ENCODE measurements at regions not wholly inside any gene's neighbourhood (a gene's known extent, or its start where the extent isn't known, plus 50 kb on each side); places are given as distances from the start of the nearest gene placed in this dataset.

DNA sequence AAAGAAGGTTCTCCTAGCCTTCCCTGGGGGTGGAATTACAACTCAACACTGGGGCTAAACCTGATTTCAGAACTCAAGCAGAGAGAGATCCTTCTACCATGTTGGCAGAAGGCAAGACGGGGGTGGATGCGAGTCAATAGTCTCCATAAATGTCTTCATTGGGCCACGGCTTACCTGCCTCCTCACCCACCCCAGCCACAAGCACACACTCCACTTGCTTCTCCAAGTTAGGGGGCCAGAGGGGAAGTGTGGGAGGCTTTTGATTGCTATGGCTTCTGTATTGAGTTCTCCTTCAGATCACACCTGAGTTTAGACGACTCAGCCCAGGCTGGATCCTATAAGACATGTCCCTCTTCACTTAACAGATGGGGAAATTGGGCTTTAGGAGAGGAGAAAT, 178.9 kb downstream of the UACA start:
- Histone ChIP-seq H3K4me2 (ENCODE audit: low read length) (no peak overlapping the region), H3K9me3 (ENCODE audit: control insufficient read depth, low read length) (no peaks in the 10 kb centered on the region), H3K79me2 (no peaks in the 10 kb centered on the region), H3K4me1 (no peaks in the 10 kb centered on the region), H3K27me3 (ENCODE audit: control insufficient read depth, insufficient read depth, low read length) (no peaks in the 10 kb centered on the region), H3K9ac (no peak overlapping the region), H3K4me3 (ENCODE audit: low read depth, low read length) (no peak overlapping the region), H3K36me3 (ENCODE audit: control insufficient read depth, insufficient read depth, low read length) (no peaks in the 10 kb centered on the region), H3K27ac (no peak overlapping the region), H2AFZ (no peak overlapping the region)
- TF ChIP-seq, protein P1, sequence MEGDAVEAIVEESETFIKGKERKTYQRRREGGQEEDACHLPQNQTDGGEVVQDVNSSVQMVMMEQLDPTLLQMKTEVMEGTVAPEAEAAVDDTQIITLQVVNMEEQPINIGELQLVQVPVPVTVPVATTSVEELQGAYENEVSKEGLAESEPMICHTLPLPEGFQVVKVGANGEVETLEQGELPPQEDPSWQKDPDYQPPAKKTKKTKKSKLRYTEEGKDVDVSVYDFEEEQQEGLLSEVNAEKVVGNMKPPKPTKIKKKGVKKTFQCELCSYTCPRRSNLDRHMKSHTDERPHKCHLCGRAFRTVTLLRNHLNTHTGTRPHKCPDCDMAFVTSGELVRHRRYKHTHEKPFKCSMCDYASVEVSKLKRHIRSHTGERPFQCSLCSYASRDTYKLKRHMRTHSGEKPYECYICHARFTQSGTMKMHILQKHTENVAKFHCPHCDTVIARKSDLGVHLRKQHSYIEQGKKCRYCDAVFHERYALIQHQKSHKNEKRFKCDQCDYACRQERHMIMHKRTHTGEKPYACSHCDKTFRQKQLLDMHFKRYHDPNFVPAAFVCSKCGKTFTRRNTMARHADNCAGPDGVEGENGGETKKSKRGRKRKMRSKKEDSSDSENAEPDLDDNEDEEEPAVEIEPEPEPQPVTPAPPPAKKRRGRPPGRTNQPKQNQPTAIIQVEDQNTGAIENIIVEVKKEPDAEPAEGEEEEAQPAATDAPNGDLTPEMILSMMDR (IDR thresholded peaks at IDR 0.05): no peak

DNA sequence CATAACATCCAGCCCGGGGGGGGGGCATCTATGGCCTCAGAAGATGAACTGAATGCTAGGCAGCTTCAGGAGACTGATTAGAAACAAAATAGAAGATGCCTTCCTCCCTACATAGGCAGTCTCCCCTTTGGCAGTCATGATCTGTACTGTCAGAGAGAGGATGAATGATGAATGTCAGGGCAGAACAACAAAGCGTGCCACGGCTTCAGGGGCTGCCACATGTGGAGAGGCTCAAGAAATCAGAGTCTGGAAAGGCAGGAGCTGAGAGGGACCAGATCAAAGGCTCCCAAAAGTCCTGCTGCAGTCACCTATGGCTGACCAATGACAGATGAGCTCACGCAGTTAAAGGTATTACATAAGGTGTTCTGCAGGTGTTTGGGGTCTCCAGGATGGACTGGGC, 180.4 kb downstream of the UACA start:
- H3K79me2 ChIP-seq: no peaks in the 10 kb centered on the region
- H3K4me1 ChIP-seq: no peaks in the 10 kb centered on the region
- H3K27ac ChIP-seq: no peak overlapping the region
- no peak overlapping the region for H3K9ac ChIP-seq
- no peaks in the 10 kb centered on the region for H3K9me3 ChIP-seq (ENCODE audit: control insufficient read depth, low read length)
- H3K36me3 ChIP-seq (ENCODE audit: control insufficient read depth, insufficient read depth, low read length): no peaks in the 10 kb centered on the region
- H3K4me2 ChIP-seq (ENCODE audit: low read length): no peak overlapping the region
- TF ChIP-seq, protein P1 (IDR thresholded peaks at IDR 0.05): no peak
- H3K27me3 ChIP-seq (ENCODE audit: control insufficient read depth, insufficient read depth, low read length): no peaks in the 10 kb centered on the region
- H3K4me3 ChIP-seq (ENCODE audit: low read depth, low read length): no peak overlapping the region
- H2AFZ ChIP-seq: no peak overlapping the region

DNA sequence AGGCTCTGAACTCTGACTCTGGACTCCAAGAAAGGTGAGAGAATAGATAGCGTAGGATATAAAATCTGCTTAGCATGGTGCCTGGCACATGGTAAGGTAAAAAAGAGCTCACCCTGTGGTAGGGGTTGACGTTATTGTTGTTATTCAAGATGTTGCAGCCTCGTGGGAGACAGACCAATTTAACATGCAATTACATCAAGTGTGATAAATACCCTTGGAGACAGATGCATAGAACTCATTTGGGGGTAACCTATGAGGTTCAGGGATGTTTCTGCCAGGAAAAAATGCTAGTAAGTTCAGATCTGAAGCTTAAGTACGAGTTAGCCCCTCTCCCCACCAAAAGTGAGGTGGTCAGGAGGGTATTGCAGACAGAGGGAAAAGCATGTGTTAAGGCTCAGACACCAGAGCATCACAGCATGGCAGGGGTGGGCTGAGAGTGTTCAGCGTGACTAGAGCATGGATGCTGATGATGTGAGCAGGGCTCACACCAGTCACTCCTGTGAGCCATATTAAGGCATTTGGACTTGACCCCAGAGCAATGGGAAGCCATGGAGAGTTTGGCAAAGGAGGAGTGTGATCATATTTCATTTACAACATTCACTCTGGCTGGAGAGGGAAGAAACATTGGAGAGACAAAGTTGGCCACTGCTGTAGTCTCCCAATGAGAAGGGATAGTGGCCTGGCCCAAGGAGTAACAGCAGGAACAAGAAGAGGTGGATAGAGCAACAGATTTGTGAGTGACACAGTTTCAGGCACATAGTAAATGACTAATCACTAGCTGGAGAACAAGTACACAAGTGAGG, 181.0 kb downstream of the UACA start:
- H3K79me2 ChIP-seq: no peaks in the 10 kb centered on the region
- no peaks in the 10 kb centered on the region for H3K36me3 ChIP-seq (ENCODE audit: control insufficient read depth, insufficient read depth, low read length)
- H3K27me3 ChIP-seq (ENCODE audit: control insufficient read depth, insufficient read depth, low read length): no peaks in the 10 kb centered on the region
- no peaks in the 10 kb centered on the region for H3K4me1 ChIP-seq
- H3K4me3 ChIP-seq (ENCODE audit: low read depth, low read length): no peak overlapping the region
- no peaks in the 10 kb centered on the region for H3K9me3 ChIP-seq (ENCODE audit: control insufficient read depth, low read length)
- TF ChIP-seq, protein P1 (IDR thresholded peaks at IDR 0.05): no peak
- no peak overlapping the region for H3K4me2 ChIP-seq (ENCODE audit: low read length)
- H2AFZ ChIP-seq: no peak overlapping the region
- no peak overlapping the region for H3K27ac ChIP-seq
- no peak overlapping the region for H3K9ac ChIP-seq

DNA sequence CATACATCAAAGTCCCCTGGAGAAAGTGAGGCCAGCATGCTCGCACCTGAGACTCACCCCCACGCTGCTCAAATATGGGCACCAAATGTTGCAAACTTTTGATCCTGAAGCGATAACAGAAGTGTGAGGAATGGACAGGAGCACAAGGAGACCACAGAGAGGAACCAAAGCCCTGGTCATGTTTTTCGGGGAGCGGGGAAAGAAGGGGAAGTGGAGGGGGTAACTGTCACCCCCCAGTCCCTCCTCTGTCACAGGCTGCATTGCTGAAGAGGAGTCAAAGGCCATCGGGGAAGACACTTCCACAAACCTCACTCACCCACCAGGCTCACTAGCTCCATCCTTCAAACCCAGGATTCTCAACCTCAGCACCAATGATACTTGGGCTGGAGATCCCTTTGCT, 182.4 kb downstream of the UACA start:
- Histone ChIP-seq H3K27ac (no peak overlapping the region), H3K9ac (no peak overlapping the region), H3K36me3 (ENCODE audit: control insufficient read depth, insufficient read depth, low read length) (no peaks in the 10 kb centered on the region), H3K9me3 (ENCODE audit: control insufficient read depth, low read length) (no peaks in the 10 kb centered on the region), H3K79me2 (no peaks in the 10 kb centered on the region), H3K27me3 (ENCODE audit: control insufficient read depth, insufficient read depth, low read length) (no peaks in the 10 kb centered on the region), H3K4me3 (ENCODE audit: low read depth, low read length) (no peak overlapping the region), H2AFZ (no peak overlapping the region), H3K4me2 (ENCODE audit: low read length) (no peak overlapping the region), H3K4me1 (no peaks in the 10 kb centered on the region)
- TF ChIP-seq, protein P1 (IDR thresholded peaks at IDR 0.05): no peak

DNA sequence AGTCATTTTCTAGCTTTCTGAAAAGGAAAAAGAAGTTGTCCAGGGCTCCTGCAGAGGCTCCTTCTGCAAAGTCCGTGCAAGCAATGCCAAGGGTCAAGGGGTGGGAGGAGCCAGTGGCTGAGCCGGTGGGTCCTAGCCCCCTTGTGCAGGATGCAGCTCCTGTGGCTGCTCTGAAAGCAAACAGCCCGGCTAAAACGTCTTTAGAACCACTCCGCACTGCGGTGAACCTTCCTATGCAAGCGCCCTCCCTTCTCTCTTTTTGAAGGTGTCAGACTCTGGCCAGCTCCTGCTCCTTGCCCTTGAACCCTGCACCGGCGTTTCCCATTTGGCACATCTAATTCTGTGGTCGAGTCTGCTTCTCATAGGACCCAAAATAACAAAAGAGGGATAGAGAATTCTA, 183.1 kb downstream of the UACA start:
- Histone ChIP-seq H3K9ac (no peak overlapping the region), H3K27ac (no peak overlapping the region), H3K36me3 (ENCODE audit: control insufficient read depth, insufficient read depth, low read length) (no peaks in the 10 kb centered on the region), H3K4me3 (ENCODE audit: low read depth, low read length) (no peak overlapping the region), H3K79me2 (no peaks in the 10 kb centered on the region), H3K27me3 (ENCODE audit: control insufficient read depth, insufficient read depth, low read length) (no peaks in the 10 kb centered on the region), H3K4me1 (no peaks in the 10 kb centered on the region), H3K9me3 (ENCODE audit: control insufficient read depth, low read length) (no peaks in the 10 kb centered on the region), H2AFZ (no peak overlapping the region), H3K4me2 (ENCODE audit: low read length) (no peak overlapping the region)
- TF ChIP-seq, protein P1 (IDR thresholded peaks at IDR 0.05): no peak

Measured in parathyroid adenoma (tissue), 2 donors.